H1 (cell line): ENCODE measurements at regions not wholly inside any gene's neighbourhood (a gene's known extent, or its start where the extent isn't known, plus 50 kb on each side); places are given as distances from the start of the nearest gene placed in this dataset.

Experiments used
- KDM5A ChIP-seq: fragments of 200-600 bp; IDR thresholded peaks from 2 replicates; pipeline ENCODE4 v1.7.1; 2012; ENCODE audit warnings: mild to moderate bottlenecking, low read length, inconsistent platforms, mixed read lengths
- NRF1 ChIP-seq: IDR thresholded peaks from 2 replicates; pipeline ENCODE4 v1.6.1; 2011; ENCODE audit warnings: mild to moderate bottlenecking, low read depth, low read length, improper control_type of control experiment
- POLR2A ChIP-seq, 2 experiments: IDR thresholded peaks; 1 replicate in 1 of 2; 2 replicates in 1 of 2; pipeline ENCODE4 v1.6.1; 2011; ENCODE audit warnings: low read depth in 2 of 2, low read length in 2 of 2, mild to moderate bottlenecking in 2 of 2; ENCODE audit errors: control extremely low read depth in 1 of 2
- POLR2AphosphoS5 ChIP-seq: IDR thresholded peaks from 2 replicates; pipeline ENCODE4 v1.6.1; 2011; ENCODE audit warnings: low read depth, low read length
- TEAD4 ChIP-seq: IDR thresholded peaks from 2 replicates; pipeline ENCODE4 v1.6.1; 2012; ENCODE audit warnings: low read depth, low read length, inconsistent platforms, mixed read lengths
- TF ChIP-seq, protein P1 (sequence below): fragments of 300-600 bp; sonication (generic); IDR thresholded peaks from 2 replicates; pipeline ENCODE4 v1.7.1; 2012; ENCODE audit warnings: low read length, moderate library complexity, mild to moderate bottlenecking, inconsistent platforms; ENCODE audit not compliant: insufficient replicate concordance
- TF ChIP-seq, protein P2 (sequence below): IDR thresholded peaks from 2 replicates; pipeline ENCODE4 v1.6.1; 2012; ENCODE audit warnings: inconsistent platforms

DNA sequence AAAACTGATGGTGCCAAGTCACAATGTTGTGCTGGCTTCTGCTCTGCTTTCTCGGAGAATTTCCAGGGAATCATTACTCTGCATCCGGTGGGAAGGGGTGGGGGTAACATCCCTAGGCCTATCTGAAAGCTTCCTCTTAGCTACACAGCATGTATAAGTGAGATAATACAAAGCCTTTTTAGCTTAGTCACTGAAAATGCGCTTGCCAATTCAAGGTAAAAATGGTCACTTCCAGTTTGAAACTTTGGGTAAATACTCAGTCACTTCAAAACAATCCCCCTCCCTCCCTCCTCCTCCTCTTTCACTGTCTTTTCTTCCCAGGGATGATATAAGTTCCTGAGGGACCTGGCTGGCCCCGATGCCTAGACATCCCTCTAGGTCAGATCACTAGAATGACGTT is 57.3 kb upstream of the APBB1IP start (continued):
- TF ChIP-seq, protein P1, sequence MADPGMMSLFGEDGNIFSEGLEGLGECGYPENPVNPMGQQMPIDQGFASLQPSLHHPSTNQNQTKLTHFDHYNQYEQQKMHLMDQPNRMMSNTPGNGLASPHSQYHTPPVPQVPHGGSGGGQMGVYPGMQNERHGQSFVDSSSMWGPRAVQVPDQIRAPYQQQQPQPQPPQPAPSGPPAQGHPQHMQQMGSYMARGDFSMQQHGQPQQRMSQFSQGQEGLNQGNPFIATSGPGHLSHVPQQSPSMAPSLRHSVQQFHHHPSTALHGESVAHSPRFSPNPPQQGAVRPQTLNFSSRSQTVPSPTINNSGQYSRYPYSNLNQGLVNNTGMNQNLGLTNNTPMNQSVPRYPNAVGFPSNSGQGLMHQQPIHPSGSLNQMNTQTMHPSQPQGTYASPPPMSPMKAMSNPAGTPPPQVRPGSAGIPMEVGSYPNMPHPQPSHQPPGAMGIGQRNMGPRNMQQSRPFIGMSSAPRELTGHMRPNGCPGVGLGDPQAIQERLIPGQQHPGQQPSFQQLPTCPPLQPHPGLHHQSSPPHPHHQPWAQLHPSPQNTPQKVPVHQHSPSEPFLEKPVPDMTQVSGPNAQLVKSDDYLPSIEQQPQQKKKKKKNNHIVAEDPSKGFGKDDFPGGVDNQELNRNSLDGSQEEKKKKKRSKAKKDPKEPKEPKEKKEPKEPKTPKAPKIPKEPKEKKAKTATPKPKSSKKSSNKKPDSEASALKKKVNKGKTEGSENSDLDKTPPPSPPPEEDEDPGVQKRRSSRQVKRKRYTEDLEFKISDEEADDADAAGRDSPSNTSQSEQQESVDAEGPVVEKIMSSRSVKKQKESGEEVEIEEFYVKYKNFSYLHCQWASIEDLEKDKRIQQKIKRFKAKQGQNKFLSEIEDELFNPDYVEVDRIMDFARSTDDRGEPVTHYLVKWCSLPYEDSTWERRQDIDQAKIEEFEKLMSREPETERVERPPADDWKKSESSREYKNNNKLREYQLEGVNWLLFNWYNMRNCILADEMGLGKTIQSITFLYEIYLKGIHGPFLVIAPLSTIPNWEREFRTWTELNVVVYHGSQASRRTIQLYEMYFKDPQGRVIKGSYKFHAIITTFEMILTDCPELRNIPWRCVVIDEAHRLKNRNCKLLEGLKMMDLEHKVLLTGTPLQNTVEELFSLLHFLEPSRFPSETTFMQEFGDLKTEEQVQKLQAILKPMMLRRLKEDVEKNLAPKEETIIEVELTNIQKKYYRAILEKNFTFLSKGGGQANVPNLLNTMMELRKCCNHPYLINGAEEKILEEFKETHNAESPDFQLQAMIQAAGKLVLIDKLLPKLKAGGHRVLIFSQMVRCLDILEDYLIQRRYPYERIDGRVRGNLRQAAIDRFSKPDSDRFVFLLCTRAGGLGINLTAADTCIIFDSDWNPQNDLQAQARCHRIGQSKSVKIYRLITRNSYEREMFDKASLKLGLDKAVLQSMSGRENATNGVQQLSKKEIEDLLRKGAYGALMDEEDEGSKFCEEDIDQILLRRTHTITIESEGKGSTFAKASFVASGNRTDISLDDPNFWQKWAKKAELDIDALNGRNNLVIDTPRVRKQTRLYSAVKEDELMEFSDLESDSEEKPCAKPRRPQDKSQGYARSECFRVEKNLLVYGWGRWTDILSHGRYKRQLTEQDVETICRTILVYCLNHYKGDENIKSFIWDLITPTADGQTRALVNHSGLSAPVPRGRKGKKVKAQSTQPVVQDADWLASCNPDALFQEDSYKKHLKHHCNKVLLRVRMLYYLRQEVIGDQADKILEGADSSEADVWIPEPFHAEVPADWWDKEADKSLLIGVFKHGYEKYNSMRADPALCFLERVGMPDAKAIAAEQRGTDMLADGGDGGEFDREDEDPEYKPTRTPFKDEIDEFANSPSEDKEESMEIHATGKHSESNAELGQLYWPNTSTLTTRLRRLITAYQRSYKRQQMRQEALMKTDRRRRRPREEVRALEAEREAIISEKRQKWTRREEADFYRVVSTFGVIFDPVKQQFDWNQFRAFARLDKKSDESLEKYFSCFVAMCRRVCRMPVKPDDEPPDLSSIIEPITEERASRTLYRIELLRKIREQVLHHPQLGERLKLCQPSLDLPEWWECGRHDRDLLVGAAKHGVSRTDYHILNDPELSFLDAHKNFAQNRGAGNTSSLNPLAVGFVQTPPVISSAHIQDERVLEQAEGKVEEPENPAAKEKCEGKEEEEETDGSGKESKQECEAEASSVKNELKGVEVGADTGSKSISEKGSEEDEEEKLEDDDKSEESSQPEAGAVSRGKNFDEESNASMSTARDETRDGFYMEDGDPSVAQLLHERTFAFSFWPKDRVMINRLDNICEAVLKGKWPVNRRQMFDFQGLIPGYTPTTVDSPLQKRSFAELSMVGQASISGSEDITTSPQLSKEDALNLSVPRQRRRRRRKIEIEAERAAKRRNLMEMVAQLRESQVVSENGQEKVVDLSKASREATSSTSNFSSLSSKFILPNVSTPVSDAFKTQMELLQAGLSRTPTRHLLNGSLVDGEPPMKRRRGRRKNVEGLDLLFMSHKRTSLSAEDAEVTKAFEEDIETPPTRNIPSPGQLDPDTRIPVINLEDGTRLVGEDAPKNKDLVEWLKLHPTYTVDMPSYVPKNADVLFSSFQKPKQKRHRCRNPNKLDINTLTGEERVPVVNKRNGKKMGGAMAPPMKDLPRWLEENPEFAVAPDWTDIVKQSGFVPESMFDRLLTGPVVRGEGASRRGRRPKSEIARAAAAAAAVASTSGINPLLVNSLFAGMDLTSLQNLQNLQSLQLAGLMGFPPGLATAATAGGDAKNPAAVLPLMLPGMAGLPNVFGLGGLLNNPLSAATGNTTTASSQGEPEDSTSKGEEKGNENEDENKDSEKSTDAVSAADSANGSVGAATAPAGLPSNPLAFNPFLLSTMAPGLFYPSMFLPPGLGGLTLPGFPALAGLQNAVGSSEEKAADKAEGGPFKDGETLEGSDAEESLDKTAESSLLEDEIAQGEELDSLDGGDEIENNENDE: no peak
- no peak for TF ChIP-seq POLR2AphosphoS5
- no peak for TF ChIP-seq KDM5A
- TF ChIP-seq NRF1: no peak
- TF ChIP-seq, protein P2, sequence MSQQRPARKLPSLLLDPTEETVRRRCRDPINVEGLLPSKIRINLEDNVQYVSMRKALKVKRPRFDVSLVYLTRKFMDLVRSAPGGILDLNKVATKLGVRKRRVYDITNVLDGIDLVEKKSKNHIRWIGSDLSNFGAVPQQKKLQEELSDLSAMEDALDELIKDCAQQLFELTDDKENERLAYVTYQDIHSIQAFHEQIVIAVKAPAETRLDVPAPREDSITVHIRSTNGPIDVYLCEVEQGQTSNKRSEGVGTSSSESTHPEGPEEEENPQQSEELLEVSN: no peak
- no peak for TF ChIP-seq TEAD4
- no peak for TF ChIP-seq POLR2A (IDR thresholded peaks at IDR 0.05; ENCODE audit: control extremely low read depth in 1 of 2, low read depth in 2 of 2, low read length in 2 of 2)
- TF ChIP-seq, all 59 proteins: peak for 0
